ENCODE measurements at regions not wholly inside any gene's neighbourhood (a gene's known extent, or its start where the extent isn't known, plus 50 kb on each side); places are given as distances from the start of the nearest gene placed in this dataset.

DNA sequence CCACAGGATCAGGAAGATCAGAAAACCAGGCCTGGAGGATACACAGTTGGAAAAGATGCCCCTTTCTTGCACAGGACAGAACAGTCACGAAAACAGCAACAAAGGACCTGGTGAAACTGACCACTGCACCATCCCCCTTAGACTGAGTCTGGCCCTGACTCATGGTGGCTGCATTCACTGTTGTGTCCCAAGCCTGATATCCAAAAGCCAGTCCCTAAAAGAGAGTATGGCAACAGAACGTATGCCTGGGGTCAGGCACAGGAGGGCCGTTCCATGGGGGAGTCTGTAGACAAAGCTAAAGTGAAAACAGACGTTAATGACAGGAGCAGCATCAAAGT is 301.1 kb upstream of the NBEA start:
- no peak overlapping the region for H3K4ac ChIP-seq (ENCODE audit: low read length)
- H3K36me3 ChIP-seq (replicated peaks in 1 of 2; ENCODE audit: control insufficient read depth in 2 of 2, insufficient read depth in 2 of 2, low read length in 2 of 2) = no peaks in the 10 kb centered on the region
- H3K27ac ChIP-seq (replicated peaks; ENCODE audit: low read length) = no peak overlapping the region

DNA sequence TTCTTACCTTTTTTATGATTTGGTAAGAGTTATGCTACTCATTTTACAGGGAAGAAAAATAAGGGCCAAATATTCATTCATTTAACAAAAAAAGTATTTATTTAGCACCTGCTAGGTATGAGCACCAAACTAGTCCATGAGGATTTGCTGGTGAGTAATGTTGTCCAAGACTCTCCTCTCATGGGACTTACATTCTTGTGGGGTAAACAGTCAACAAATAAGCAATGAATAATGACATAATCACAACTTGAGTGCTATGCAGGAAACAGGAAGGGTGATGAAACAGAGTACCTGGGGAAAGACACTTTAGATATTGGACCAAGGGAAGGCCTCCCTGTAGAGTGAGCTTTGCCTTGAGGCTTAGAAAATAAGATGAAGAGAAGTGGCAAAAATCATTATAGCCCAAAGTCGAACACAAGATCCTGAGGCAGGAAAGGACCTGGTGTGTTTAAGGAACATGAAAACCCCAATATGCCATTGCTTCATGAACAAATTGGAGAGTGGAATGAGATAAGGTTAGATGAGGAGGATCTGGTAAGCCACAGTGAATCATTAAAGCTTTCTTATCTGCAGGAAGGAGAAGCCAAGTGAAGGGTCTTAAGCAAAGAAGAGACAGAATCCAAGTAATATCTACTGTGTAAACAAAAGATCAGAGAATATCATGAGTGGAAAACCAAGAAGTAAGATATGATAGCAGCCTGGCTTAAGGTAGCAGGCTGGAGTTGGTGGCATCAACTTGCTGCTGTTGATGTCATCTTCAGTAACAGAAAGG is 294.5 kb upstream of the NBEA start:
- no peak overlapping the region for H3K4me2 ChIP-seq (ENCODE audit: insufficient read depth, low read length, poor library complexity, severe bottlenecking)
- H4K8ac ChIP-seq (ENCODE audit: low read depth, low read length) = no peak overlapping the region
- H3K14ac ChIP-seq (ENCODE audit: low read length) = no peak overlapping the region
- peaks cover 0 to 1% of the 10 kb centered on the region in 2 donors for H3K9me3 ChIP-seq (replicated peaks in 1 of 2; ENCODE audit: control insufficient read depth in 2 of 2, insufficient read depth in 1 of 2, low read depth in 1 of 2, low read length in 2 of 2)
- H3K23ac ChIP-seq (ENCODE audit: low read depth, low read length, poor library complexity) = no peak overlapping the region
- no peak overlapping the region for H2BK120ac ChIP-seq (ENCODE audit: low read depth, low read length)
- no peaks in the 10 kb centered on the region for H3K27me3 ChIP-seq (ENCODE audit: control insufficient read depth in 3 of 3, insufficient read depth in 3 of 3, low read depth in 1 of 3, low read length in 3 of 3)
- no peak overlapping the region for H2AFZ ChIP-seq (ENCODE audit: low read length)
- H3K9ac ChIP-seq (ENCODE audit: low read depth, low read length, poor library complexity) = no peak overlapping the region
- H3K18ac ChIP-seq (ENCODE audit: low read length) = no peak overlapping the region
- H3K4me1 ChIP-seq (ENCODE audit: control insufficient read depth in 2 of 2, insufficient read depth in 1 of 2, low read depth in 1 of 2, low read length in 2 of 2) = peaks cover 0 to 2% of the 10 kb centered on the region in 2 donors
- no peak for DNase-seq (ENCODE audit: low spot score)
- H2BK5ac ChIP-seq (ENCODE audit: low read length) = no peak overlapping the region
- H3K36me3 ChIP-seq (replicated peaks in 1 of 2; ENCODE audit: control insufficient read depth in 2 of 2, insufficient read depth in 2 of 2, low read length in 2 of 2) = no peaks in the 10 kb centered on the region
- H2AK5ac ChIP-seq (ENCODE audit: low read depth, low read length) = no peak overlapping the region
- H3K27ac ChIP-seq (replicated peaks; ENCODE audit: low read length) = no peak overlapping the region
- H3K79me1 ChIP-seq (ENCODE audit: low read depth, low read length) = no peaks in the 10 kb centered on the region
- no peak overlapping the region for H3K4me3 ChIP-seq (ENCODE audit: low read length in 2 of 2)
- no peak overlapping the region for H2BK12ac ChIP-seq (ENCODE audit: low read length)
- no peak overlapping the region for H2BK15ac ChIP-seq (ENCODE audit: low read length)
- no peak overlapping the region for H4K91ac ChIP-seq (ENCODE audit: low read depth, low read length, poor library complexity)
- no peak overlapping the region for H3K4ac ChIP-seq (ENCODE audit: low read length)
- WGBS, 2 donors (ENCODE audit: extremely low coverage in 2 of 2, insufficient read length in 2 of 2, insufficient replicate concordance in 1 of 2) = no CpG with 5 or more reads among the region's 1 CpG

More for the DNA sequence above, 301.1 kb upstream of the NBEA start:
- Histone ChIP-seq H3K4me3 (ENCODE audit: low read length in 2 of 2) (no peak overlapping the region), H2BK120ac (ENCODE audit: low read depth, low read length) (no peak overlapping the region), H4K8ac (ENCODE audit: low read depth, low read length) (no peak overlapping the region), H2AFZ (ENCODE audit: low read length) (no peak overlapping the region), H3K9ac (ENCODE audit: low read depth, low read length, poor library complexity) (no peak overlapping the region), H2BK5ac (ENCODE audit: low read length) (no peak overlapping the region), H2AK5ac (ENCODE audit: low read depth, low read length) (no peak overlapping the region), H3K18ac (ENCODE audit: low read length) (no peak overlapping the region), H3K27me3 (ENCODE audit: control insufficient read depth in 3 of 3, insufficient read depth in 3 of 3, low read depth in 1 of 3, low read length in 3 of 3) (no peaks in the 10 kb centered on the region), H3K4me1 (ENCODE audit: control insufficient read depth in 2 of 2, insufficient read depth in 1 of 2, low read depth in 1 of 2, low read length in 2 of 2) (peaks cover 0 to 10% of the 10 kb centered on the region in 2 donors), H2BK12ac (ENCODE audit: low read length) (no peak overlapping the region), H3K4me2 (ENCODE audit: insufficient read depth, low read length, poor library complexity, severe bottlenecking) (no peak overlapping the region), H3K14ac (ENCODE audit: low read length) (no peak overlapping the region), H3K79me1 (ENCODE audit: low read depth, low read length) (no peaks in the 10 kb centered on the region), H3K9me3 (replicated peaks in 1 of 2; ENCODE audit: control insufficient read depth in 2 of 2, insufficient read depth in 1 of 2, low read depth in 1 of 2, low read length in 2 of 2) (no peaks in the 10 kb centered on the region), H2BK15ac (ENCODE audit: low read length) (no peak overlapping the region), H4K91ac (ENCODE audit: low read depth, low read length, poor library complexity) (no peak overlapping the region), H3K23ac (ENCODE audit: low read depth, low read length, poor library complexity) (no peak overlapping the region)
- no CpG with 5 or more reads among the region's 4 CpGs for WGBS, 2 donors (ENCODE audit: extremely low coverage in 2 of 2, insufficient read length in 2 of 2, insufficient replicate concordance in 1 of 2)
- DNase-seq (ENCODE audit: low spot score) = no peak

DNA sequence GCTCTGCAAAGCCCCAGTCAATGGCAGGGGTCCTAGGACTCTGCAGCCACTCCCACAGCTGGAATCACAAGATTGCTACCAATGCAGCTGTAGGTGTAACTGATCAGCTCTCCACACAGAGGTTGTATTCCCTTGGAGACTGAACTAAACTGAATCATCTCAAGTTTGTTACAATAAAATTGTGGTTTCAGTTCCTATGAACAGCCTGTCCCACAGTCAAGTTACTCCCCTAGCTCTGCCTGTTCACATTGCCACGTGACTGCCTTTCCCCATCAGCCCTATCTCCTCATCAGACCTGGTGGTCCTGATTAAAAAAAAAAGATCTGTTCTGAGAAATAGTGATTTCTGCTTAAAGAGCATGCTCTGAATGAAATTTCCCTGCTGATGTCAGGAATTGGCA is 287.9 kb upstream of the NBEA start:
- Histone ChIP-seq H4K8ac (ENCODE audit: low read depth, low read length) (no peak overlapping the region), H2BK12ac (ENCODE audit: low read length) (no peak overlapping the region), H3K4ac (ENCODE audit: low read length) (no peak overlapping the region), H4K91ac (ENCODE audit: low read depth, low read length, poor library complexity) (no peak overlapping the region), H2BK5ac (ENCODE audit: low read length) (no peak overlapping the region), H3K27ac (replicated peaks; ENCODE audit: low read length) (peak overlapping the region; percentile 23), H3K14ac (ENCODE audit: low read length) (no peak overlapping the region), H3K9ac (ENCODE audit: low read depth, low read length, poor library complexity) (no peak overlapping the region), H2AK5ac (ENCODE audit: low read depth, low read length) (no peak overlapping the region), H3K36me3 (replicated peaks in 1 of 2; ENCODE audit: control insufficient read depth in 2 of 2, insufficient read depth in 2 of 2, low read length in 2 of 2) (no peaks in the 10 kb centered on the region), H3K4me2 (ENCODE audit: insufficient read depth, low read length, poor library complexity, severe bottlenecking) (no peak overlapping the region), H2BK120ac (ENCODE audit: low read depth, low read length) (peak overlapping the region; percentile 92), H3K9me3 (replicated peaks in 1 of 2; ENCODE audit: control insufficient read depth in 2 of 2, insufficient read depth in 1 of 2, low read depth in 1 of 2, low read length in 2 of 2) (peaks cover 0 to 1% of the 10 kb centered on the region in 2 donors), H3K18ac (ENCODE audit: low read length) (peak overlapping the region; percentile 80), H3K4me1 (ENCODE audit: control insufficient read depth in 2 of 2, insufficient read depth in 1 of 2, low read depth in 1 of 2, low read length in 2 of 2) (peaks cover 0 to 11% of the 10 kb centered on the region in 2 donors), H3K79me1 (ENCODE audit: low read depth, low read length) (no peaks in the 10 kb centered on the region), H2BK15ac (ENCODE audit: low read length) (no peak overlapping the region), H3K23ac (ENCODE audit: low read depth, low read length, poor library complexity) (no peak overlapping the region), H3K27me3 (ENCODE audit: control insufficient read depth in 3 of 3, insufficient read depth in 3 of 3, low read depth in 1 of 3, low read length in 3 of 3) (no peaks in the 10 kb centered on the region), H2AFZ (ENCODE audit: low read length) (no peak overlapping the region), H3K4me3 (ENCODE audit: low read length in 2 of 2) (no peak overlapping the region)
- no peak for DNase-seq (ENCODE audit: low spot score)
- no CpG with 5 or more reads among the region's 1 CpG for WGBS, 2 donors (ENCODE audit: extremely low coverage in 2 of 2, insufficient read length in 2 of 2, insufficient replicate concordance in 1 of 2)

DNA sequence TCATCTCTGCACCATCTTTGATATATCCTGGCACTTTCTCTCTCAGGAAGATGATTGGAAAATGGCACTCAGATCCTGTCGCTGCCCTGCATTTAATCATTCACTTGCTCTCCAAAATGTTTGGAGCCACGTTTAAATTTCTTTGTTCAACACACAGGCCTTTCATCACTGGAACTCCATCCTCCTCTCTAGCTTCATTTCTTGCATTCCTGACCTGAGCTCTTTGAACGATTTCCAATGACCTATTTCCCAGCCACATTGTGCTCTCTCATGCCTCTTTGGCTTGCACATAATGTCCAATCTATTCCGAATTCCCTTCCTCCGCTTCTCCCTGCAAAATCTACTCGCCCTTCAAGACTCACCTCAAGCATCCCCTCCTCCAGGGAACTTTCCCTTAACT is 287.4 kb upstream of the NBEA start:
- no peak overlapping the region for H4K8ac ChIP-seq (ENCODE audit: low read depth, low read length)
- no peak for DNase-seq (ENCODE audit: low spot score)
- no peak overlapping the region for H3K4me3 ChIP-seq (ENCODE audit: low read length in 2 of 2)
- H2BK5ac ChIP-seq (ENCODE audit: low read length) = no peak overlapping the region
- H3K27me3 ChIP-seq (ENCODE audit: control insufficient read depth in 3 of 3, insufficient read depth in 3 of 3, low read depth in 1 of 3, low read length in 3 of 3) = no peaks in the 10 kb centered on the region
- no peak overlapping the region for H2AK5ac ChIP-seq (ENCODE audit: low read depth, low read length)
- H3K9me3 ChIP-seq (replicated peaks in 1 of 2; ENCODE audit: control insufficient read depth in 2 of 2, insufficient read depth in 1 of 2, low read depth in 1 of 2, low read length in 2 of 2) = peaks cover 0 to 1% of the 10 kb centered on the region in 2 donors
- no peak overlapping the region for H3K23ac ChIP-seq (ENCODE audit: low read depth, low read length, poor library complexity)
- no peak overlapping the region for H2BK12ac ChIP-seq (ENCODE audit: low read length)
- no peak overlapping the region for H2BK15ac ChIP-seq (ENCODE audit: low read length)
- H3K4me2 ChIP-seq (ENCODE audit: insufficient read depth, low read length, poor library complexity, severe bottlenecking) = no peak overlapping the region
- no CpG with 5 or more reads among the region's 6 CpGs for WGBS, 2 donors (ENCODE audit: extremely low coverage in 2 of 2, insufficient read length in 2 of 2, insufficient replicate concordance in 1 of 2)
- no peak overlapping the region for H2AFZ ChIP-seq (ENCODE audit: low read length)
- peaks cover 0 to 11% of the 10 kb centered on the region in 2 donors for H3K4me1 ChIP-seq (ENCODE audit: control insufficient read depth in 2 of 2, insufficient read depth in 1 of 2, low read depth in 1 of 2, low read length in 2 of 2)
- H3K9ac ChIP-seq (ENCODE audit: low read depth, low read length, poor library complexity) = no peak overlapping the region
- no peak overlapping the region for H3K4ac ChIP-seq (ENCODE audit: low read length)
- no peak overlapping the region for H2BK120ac ChIP-seq (ENCODE audit: low read depth, low read length)
- H3K14ac ChIP-seq (ENCODE audit: low read length) = no peak overlapping the region
- H3K18ac ChIP-seq (ENCODE audit: low read length) = no peak overlapping the region
- H3K79me1 ChIP-seq (ENCODE audit: low read depth, low read length) = no peaks in the 10 kb centered on the region
- H3K27ac ChIP-seq (replicated peaks; ENCODE audit: low read length) = peak overlapping the region; percentile 23
- no peaks in the 10 kb centered on the region for H3K36me3 ChIP-seq (replicated peaks in 1 of 2; ENCODE audit: control insufficient read depth in 2 of 2, insufficient read depth in 2 of 2, low read length in 2 of 2)
- H4K91ac ChIP-seq (ENCODE audit: low read depth, low read length, poor library complexity) = no peak overlapping the region

Measured in neuronal stem cell (in vitro differentiated cells).